HUDEP-2 (cell line): ENCODE measurements at regions not wholly inside any gene's neighbourhood (a gene's known extent, or its start where the extent isn't known, plus 50 kb on each side); places are given as distances from the start of the nearest gene placed in this dataset.
"Not testable (repeated sequence)": the region's sequence is repeated elsewhere in the genome, so short reads cannot be mapped to it uniquely, and the experiment has no call there.

Experiments used
- DNase-seq, 76 experiments: peaks; one replicate each; lab custom pipeline; 2025; ENCODE audit not compliant: unreplicated experiment in 76 of 76; lab: John Stamatoyannopoulos, UW

DNA sequence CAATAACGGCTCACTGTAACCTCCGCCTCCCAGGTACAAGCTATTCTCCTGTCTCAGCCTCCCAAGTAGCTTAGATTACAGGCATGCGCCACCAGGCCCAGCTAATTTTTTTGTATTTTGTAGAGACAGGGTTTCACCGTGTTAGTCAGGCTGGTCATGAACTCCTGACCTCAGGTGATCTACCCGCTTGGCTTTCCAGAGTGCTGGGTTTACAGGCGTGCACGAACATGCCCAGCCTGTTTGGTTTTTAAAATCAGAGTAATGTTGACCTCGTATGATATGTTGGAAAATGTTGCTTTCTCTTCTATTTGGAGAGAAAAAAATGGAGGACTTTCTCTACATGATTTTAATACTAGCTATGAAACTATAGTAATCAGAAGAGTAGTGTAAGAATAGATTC, 386.2 kb downstream of the PTH2R start:
- no peak for DNase-seq

DNA sequence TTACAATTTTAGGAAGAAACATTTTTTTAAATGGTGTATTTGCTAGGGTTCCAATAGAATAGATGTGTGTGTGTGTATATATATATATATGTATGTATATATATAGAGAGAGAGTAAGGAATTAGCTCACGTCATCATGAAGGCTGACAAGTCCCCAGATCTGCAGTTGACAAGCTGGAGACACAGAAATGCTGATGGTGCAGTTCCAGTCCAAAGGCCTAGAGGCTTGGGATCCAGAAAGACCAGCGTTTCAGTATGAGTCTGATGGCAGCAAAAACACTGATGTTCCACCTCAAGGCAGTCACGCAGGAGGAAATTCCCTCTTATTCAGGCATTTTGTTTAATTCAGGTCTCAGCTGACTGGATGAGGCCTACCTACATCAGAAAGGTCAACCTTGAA, 386.8 kb downstream of the PTH2R start:
- no peak for DNase-seq

DNA sequence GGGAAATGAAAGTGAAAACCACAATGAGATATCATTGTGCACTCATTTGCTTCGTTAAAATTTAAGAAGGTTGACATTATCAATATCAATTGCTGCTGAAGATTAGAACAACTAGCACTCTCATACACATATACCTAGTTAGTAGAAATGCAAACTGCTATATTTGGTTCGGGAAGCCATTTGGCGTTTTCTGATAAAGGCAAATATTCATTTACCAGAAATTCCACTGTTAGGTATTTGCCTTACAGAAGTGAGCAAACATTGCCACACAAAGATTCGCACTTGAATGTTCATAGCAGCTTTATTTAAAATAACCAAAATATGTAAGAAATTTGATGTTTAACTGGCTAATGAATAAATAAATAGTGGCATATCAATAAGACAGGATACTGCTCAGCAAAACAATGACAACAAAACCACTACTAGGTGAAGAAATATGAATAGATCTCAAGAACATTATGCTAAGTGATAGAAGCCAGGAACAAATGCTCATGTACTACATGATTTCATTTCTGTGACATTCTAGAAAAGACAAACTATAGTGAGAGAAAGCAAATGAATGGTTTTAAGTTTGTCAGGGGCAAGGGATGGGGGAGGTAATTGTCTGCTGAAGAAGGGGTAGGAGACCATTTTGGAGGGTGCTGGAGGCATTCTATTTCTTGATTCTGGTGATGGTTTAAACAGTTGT, 387.8 kb downstream of the PTH2R start:
- DNase-seq: no peak

DNA sequence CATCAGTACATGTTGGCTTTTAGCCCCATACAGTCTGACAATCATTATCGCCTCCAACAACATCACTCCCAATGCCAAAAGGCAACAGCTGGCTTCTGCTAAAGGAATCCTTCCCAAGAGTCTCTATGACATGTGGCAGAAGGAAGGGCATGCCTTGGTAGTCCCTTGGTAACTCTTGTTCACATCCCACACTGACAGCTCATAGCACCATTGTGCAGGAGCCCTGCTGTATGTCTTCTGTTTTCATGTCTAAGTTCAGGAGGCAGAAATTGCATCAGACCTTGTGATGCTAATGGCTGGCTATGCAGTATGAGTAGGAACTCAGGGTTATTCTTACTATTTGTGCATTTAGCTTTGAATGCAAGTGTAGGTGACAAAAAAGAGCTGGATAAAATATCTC, 392.1 kb downstream of the PTH2R start:
- DNase-seq: no peak

DNA sequence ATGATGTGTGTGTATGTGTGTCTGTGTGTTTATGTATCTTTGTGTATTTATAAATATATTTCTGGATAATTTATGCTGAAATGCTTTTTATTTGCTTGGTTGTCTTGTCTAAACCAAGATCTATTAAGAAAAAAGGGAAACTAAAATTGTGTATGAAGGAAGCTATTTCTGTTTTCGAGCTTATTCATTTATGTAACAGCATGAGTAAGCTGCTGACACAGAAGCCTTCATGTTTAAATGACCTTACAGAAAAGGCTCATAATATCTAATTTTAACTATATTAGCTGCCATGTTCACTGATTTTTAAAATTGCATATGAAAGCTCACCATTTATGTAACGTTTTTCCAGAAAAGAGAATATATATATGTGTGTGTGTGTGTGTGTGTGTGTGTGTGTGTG, 392.8 kb downstream of the PTH2R start:
- DNase-seq: no peak

DNA sequence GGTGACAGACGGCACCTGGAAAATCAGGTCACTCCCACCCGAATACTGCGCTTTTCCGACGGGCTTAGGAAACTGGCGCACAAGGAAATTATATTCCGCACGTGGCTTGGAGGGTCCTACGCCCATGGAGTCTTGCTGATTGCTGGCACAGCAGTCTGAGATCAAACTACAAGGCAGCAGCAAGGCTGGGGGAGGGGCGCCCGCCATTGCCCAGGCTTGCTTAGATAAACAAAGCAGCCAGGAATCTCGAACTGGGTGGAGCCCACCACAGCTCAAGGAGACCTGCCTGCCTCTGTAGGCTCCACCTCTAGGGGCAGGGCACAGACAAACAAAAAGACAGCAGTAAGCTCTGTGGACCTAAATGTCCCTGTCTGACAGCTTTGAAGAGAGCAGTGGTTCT, 394.3 kb downstream of the PTH2R start:
- DNase-seq: not testable (repeated sequence)

DNA sequence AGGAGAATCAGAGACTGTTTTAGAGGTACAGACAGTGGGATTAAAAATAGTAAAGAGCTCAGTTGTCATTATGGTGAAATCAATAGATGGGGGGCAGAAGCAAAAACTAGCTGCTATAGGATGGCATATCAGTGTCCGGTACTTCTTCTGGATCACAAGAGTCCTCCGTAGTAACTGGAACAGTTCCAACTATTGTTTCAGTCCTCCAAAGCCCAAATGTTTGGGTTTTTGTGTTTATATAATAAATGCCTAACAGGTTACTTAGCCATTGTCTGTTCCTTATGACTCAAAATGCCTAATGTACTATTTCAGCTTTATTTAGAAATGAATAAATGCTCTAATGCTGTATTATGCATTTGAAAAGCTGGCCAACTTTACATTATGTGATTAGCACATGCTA, 401.2 kb downstream of the PTH2R start:
- no peak for DNase-seq

DNA sequence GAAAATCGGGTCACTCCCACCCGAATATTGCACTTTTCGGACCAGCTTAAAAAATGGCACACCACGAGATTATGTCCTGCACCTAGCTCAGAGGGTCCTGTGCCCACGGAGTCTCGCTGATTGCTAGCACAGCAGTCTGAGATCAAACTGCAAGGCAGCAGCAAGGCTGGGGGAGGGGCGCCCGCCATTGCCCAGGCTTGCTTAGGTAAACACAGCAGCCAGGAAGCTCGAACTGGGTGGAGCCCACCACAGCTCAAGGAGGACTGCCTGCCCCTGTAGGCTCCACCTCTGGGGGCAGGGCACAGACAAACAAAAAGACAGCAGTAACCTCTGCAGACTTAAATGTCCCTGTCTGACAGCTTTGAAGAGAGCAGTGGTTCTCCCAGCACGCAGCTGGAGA, 405.3 kb downstream of the PTH2R start:
- DNase-seq: not testable (repeated sequence)

DNA sequence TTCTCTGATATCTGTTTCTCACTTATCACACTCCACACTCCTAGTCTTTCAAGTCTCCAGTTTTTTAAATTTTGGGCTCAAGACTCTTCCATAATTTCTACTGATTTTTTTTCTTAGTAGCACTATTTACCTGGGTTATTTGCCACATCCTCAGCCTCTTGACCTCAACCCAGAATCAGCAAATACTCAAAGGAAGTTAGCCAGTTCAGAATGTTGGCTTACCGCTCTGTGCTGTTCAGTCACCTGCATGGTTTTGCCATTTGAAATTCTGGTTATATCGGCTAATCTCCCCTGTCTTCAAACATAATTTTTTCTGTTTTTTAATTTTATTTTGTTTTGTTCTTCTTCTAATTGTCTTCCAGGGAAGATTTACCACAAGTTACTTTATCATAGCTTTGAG, 412.6 kb downstream of the PTH2R start:
- DNase-seq: no peak

DNA sequence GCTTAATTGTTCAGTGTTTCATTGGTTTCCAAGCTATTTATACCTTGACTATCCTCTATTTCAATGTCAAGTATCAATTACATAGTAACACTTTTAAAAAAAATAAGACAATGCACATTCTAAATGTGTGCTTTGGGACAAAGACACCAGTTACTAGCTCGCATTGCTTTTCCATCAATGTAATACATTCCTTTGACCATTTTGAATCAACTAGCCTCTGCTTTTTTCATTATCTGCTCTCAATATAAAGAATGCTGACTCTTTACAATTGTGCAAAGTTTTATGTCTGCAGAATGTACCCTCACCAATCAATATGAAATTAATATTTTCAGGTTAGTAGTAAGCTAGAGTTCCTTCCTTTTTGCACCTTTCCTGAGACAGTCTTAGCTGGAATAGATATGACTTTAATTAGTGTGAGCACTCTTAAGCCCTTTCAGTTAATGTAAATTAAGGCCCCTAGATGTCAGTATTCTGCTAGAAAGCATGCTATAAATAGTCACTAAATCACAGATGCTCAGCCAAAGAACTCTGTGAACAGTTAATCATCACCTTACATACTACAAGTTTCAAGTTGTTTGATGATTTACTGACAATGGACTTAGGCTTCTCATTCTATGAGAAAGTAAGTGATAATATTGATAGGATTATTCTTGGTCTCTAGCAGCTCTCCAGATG, 413.6 kb downstream of the PTH2R start:
- DNase-seq: peak in 1 of 76 experiments; percentile 7

DNA sequence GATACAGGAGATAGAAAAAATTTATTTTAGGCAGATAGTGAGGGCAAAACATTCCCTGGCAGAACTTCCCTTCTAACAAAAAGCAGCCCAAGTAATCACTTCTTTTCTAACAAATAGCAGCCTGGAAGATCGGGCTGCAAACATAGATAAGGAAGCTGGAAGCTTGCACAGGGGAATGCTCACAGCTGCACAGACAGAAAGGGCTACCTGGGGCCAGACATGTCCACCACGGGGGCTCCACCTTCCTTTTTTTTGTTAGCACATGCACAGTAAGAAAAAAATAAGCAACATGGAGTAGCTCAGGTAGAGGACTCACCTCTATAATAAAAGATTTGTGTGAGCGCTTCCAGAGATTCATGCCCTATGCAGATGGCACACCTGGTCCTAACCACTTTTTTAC, 420.5 kb downstream of the PTH2R start:
- DNase-seq: no peak

DNA sequence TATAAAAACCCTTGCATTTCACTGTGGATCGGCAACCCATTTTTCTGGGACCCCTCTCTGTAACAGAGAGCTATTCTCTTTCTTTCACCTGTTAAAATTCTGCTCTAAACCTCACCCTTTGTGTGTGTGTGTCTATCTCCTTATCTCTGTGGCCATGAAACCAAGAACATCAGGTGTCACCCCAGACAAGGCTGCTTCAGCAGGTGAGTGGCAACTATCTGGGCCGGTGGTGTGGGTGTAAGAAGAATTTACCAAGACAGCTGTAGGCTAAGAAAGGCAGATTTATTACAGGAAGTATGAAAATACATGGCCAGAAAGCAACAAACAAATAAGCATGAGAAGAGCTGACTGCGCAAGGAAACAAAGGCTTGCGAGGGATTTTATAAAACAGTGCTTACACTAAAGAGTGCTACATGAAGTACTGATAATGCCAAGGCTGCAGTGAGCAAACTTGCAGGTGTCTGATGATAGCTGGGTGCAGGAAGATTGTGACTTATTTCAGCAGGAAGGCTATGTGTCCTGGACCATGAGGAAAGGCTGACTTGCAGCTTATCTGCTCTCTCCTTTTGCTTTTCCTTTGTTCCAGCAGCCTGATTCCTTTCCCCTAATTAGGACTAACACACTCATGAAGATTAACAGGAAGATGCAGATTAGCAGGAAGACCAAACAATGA, 421.1 kb downstream of the PTH2R start:
- DNase-seq: no peak

DNA sequence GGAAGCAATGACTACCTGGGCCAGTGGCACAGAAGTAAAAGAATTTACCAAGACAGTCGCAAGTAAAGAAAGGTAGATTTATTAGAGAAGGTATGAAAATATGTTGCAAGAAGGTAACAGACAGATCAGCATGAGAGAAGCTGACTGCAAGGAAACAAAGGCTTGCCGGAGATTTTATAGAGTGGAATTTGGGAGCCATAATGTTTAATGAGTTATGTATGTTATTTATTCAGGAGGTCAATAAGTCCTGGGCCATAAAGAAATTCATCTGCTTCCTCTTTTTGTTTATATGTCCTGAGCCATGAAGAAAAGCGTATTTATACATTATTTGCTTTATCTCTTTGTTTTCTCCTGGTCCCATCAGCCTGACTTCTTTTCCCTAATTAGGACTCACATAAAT, 423.6 kb downstream of the PTH2R start:
- no peak for DNase-seq

DNA sequence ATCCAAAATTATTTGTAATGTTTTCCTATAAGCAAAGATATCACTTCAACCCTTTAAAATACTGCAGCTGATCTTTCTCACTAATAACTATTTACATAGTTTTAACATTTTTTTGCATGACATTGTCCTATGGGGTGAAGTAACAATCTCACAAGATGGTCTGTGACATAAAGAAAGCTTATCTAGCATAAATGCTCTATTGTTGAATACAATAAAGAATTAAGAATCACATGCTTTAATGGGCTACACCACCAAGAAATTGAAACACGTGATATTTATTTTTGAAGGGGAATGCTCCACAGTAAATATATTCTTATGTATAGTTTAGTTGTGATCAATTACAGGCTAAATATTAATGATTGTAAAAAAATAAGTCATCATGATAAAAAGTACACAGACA, 441.1 kb downstream of the PTH2R start:
- DNase-seq: no peak

DNA sequence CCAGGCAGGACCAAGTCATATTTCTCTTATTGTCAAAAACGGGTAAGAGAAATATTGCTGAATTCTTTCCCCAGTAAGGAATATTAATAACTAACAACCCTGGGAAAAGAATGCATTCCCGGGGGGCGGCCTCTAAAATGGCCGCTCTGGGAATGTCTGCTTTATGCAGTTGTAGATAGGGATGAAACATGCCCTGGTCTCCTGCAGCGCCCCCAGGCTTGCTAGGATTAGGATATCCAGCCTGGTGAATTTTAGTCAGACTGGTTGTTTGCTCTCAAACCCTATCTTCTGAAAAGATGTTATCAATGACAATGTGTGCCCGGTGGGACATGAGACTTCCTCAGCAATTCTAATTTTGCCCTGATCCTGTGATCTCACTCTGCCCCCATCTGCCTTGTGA, 448.1 kb downstream of the PTH2R start:
- no peak for DNase-seq

DNA sequence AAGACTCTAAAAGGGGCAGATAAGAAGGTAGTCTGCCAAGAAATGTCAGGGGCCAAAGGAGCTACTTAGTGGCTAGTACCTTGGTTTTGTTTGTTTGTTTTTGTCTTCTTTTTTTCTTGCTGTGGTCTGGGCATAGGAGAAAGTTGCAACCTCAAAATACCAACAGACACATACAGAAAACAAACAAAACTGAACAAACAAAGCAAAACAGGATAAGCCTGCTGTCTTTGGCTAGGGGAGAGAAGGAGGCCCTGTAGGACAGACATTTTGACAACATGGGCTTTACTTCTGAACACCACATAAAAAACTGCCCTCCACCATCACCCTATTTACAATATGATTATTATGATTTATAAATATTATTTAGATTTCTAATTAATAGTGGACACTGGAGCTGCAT, 460.8 kb downstream of the PTH2R start:
- DNase-seq: no peak

DNA sequence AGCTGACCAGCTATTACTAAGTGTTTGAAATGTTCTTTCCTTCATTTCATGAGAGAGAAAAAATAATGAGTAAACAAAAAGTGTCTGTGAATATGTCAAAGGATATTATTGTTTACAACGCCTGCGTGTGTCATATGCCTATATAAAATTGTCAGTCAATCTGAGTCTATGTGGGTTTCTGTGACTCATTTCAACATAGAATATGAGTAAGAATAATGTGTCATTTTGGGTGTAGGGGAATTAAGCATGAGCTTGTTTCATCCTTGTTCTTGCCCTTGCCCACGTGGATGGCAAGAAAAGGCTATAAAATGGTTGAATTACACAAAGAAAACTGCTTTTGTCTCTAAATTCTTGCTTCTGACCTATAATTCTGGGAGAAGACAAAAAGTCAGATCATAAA, 466.0 kb downstream of the PTH2R start:
- DNase-seq: no peak

DNA sequence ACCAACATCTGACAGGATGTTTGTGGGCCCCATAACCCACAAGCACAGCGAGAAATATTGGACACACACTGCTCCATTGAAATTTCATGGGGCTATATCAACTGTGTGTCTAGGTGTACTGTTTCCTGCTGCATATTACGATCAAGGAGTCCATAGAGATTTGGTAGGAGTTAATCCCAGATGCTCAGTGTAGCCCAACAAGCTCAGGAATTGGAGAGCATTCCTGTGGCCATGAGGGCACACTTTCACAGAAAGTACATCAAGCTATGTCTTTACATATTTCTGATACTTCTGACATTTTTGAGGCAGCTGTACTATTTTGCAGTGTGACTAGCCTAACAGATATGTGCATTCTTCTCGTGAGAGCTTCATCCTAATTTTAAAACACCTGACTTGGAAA, 473.1 kb downstream of the PTH2R start:
- no peak for DNase-seq

DNA sequence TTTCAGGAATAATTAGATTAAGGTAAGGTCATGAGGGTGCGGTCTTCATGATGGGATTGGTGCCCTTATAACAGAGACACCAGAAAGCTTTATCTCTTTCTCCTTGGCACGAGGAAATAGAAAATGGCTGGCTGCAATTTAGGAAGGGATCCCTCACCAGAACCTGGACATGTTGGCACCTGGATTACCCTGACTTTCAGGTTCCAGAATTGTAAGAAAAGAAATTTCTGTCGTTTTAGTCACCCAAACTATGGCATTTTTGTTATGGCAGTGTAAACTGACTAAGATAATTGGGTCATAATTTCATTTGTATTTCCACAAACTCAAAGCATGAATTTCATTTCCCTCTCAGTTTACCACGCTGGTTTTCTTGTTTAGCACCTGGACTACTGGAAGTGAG, 473.6 kb downstream of the PTH2R start:
- no peak for DNase-seq

DNA sequence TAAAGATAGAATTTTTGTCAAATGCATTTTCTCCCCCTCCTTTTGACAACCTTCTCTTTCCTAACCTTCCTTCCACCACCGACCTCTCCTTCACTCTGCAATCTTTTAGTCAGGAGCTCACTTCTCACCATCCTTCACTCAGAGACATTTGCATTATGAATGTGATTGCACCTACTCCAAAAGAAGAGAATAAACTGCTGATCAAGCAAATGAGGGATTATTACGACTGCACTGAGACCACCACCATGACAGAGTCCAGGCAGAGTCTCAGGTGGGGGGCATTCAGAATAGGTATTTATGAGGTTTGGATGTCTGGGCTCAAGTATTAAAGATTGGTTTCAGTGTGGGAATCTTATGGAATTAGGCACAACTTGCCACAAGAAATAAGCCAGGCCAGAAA, 483.9 kb downstream of the PTH2R start:
- DNase-seq: no peak

DNA sequence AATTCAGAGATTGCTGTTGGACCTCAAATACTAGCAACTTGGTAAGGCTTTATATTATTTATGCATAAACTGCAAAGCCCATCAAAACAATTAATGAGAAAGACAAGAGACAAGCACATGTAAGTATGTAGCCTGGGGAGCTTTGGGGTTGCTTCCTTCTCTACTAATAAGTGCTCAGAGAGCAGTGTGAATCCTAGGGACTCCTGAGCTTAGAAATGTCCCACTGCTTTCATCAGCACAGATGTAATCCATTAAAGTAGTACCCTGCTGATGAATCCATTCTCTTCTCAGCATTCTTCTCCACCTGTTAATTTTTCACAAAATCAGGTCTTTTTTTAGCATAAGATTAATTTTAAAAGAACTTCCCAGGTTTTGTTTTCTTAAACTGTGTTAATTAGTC, 485.6 kb downstream of the PTH2R start:
- DNase-seq: no peak

DNA sequence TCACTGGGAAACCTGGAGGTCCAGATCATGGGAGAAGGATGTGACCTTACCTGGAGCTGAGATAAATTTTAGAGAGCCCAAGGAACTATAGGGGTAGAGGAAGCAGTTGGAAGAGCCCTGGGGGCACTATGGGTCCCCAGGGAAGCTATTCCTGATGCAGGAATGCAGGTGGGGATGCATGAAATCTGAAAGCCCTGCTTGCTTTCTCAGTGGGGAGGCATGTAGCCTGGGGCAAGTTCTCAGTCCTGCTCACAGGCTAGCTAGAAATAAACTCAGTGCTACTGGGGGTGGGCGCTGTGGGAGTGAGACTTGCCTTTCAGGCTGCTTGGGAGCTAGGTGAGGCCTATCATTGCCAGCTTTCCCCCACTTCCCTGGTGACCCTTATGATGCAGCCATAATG, 499.7 kb downstream of the PTH2R start:
- no peak for DNase-seq
